Astrocyte (in vitro differentiated cells and primary cell): ENCODE measurements at regions not wholly inside any gene's neighbourhood (a gene's known extent, or its start where the extent isn't known, plus 50 kb on each side); places are given as distances from the start of the nearest gene placed in this dataset.

Experiments used
- DNase-seq: peaks from one replicate; pipeline ENCODE4 v3.0.0-alpha.2; 2010; ENCODE audit warnings: low read depth
- FAIRE-seq: peaks from 2 replicates; lab custom pipeline; 2011; peaks lifted over from hg19 to GRCh38; lab: Jason Lieb, UNC
- H2AFZ ChIP-seq: 2 replicates; pipeline ENCODE4 v1.6.0; 2012; ENCODE audit warnings: low read depth, low read length, inconsistent platforms
- H3K27ac ChIP-seq: 2 replicates; pipeline ENCODE4 v1.5.1; 2011; ENCODE audit warnings: low read depth, low read length, inconsistent platforms
- H3K27me3 ChIP-seq: 2 replicates; pipeline ENCODE4 v1.6.0; 2011; ENCODE audit warnings: low read length, inconsistent platforms; ENCODE audit not compliant: insufficient read depth
- H3K36me3 ChIP-seq: 2 replicates; pipeline ENCODE4 v1.5.1; 2011; ENCODE audit warnings: low read length, inconsistent platforms; ENCODE audit not compliant: insufficient read depth
- H3K4me1 ChIP-seq: 2 replicates; pipeline ENCODE4 v1.5.1; 2011; ENCODE audit warnings: low read length, inconsistent platforms; ENCODE audit not compliant: insufficient read depth
- H3K4me2 ChIP-seq: 2 replicates; pipeline ENCODE4 v1.6.0; 2012; ENCODE audit warnings: low read length, inconsistent platforms
- H3K4me3 ChIP-seq: 2 replicates; pipeline ENCODE4 v1.5.1; 2011; ENCODE audit warnings: low read depth, mild to moderate bottlenecking, low read length, inconsistent platforms; ENCODE audit not compliant: insufficient read depth
- H3K79me2 ChIP-seq: 2 replicates; pipeline ENCODE4 v1.6.0; 2012; ENCODE audit warnings: mild to moderate bottlenecking, low read length, inconsistent platforms; ENCODE audit not compliant: insufficient read depth
- H3K9ac ChIP-seq: 2 replicates; pipeline ENCODE4 v1.6.0; 2012; ENCODE audit warnings: mild to moderate bottlenecking, low read length, inconsistent platforms
- H3K9me3 ChIP-seq: 2 replicates; pipeline ENCODE4 v1.5.1; 2012; ENCODE audit warnings: low read depth, mild to moderate bottlenecking, low read length, inconsistent platforms; ENCODE audit not compliant: insufficient read depth
- H4K20me1 ChIP-seq: 2 replicates; pipeline ENCODE4 v1.6.0; 2012; ENCODE audit warnings: low read length, inconsistent platforms; ENCODE audit not compliant: insufficient read depth
- H3K27ac Mint-ChIP-seq: one replicate; pipeline ENCODE4 v1.8.0; 2021; ENCODE audit warnings: mild to moderate bottlenecking, mixed read lengths; ENCODE audit not compliant: unreplicated experiment
- H3K27me3 Mint-ChIP-seq: one replicate; pipeline ENCODE4 v1.8.0; 2021; ENCODE audit warnings: low read depth, mixed read lengths; ENCODE audit not compliant: unreplicated experiment
- H3K36me3 Mint-ChIP-seq: one replicate; pipeline ENCODE4 v1.8.0; 2021; ENCODE audit warnings: low read depth, mixed read lengths; ENCODE audit not compliant: unreplicated experiment
- H3K4me1 Mint-ChIP-seq: one replicate; pipeline ENCODE4 v1.8.0; 2021; ENCODE audit warnings: low read depth, mixed read lengths; ENCODE audit not compliant: unreplicated experiment
- H3K4me3 Mint-ChIP-seq: one replicate; pipeline ENCODE4 v1.8.0; 2021; ENCODE audit warnings: mild to moderate bottlenecking, moderate library complexity, mixed read lengths; ENCODE audit not compliant: unreplicated experiment
- H3K9me3 Mint-ChIP-seq: one replicate; pipeline ENCODE4 v1.8.0; 2021; ENCODE audit warnings: mild to moderate bottlenecking, mixed read lengths; ENCODE audit not compliant: unreplicated experiment
- EZH2 ChIP-seq: IDR thresholded peaks from 2 replicates; pipeline ENCODE4 v1.6.1; 2012; ENCODE audit warnings: mild to moderate bottlenecking, low read length, inconsistent platforms; ENCODE audit not compliant: insufficient read depth
- TF ChIP-seq, protein P1 (sequence below): IDR thresholded peaks from 2 replicates; pipeline ENCODE4 v1.5.1; 2011; ENCODE audit warnings: low read depth, mild to moderate bottlenecking, inconsistent platforms, low read length, moderate library complexity; ENCODE audit not compliant: insufficient read depth

DNA sequence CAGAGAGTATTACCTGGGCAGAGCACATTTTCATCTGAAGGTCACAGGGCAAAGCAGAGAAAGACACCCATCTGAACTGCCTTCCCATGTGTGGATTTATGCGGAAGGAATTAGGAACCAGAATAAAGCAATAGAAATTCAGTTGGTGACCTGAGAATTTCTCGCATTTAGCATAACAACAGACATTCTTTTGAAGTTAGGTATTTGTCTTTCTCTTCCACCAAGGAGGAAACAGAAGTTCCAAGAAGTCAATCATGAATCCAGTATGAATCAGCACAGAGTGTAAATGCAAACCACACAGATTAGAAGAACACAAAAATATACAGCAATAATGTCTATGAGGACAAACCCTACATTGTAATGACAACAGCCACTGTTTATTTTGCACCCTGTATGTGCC lies 515.2 kb upstream of the BRINP1 start:
- Mint-ChIP-seq H3K4me1 (peaks cover 5% of the 10 kb centered on the region), H3K27ac (no peak overlapping the region), H3K4me3 (no peak overlapping the region), H3K27me3 (no peaks in the 10 kb centered on the region), H3K36me3 (no peaks in the 10 kb centered on the region), H3K9me3 (peaks cover 3% of the 10 kb centered on the region)
- Histone ChIP-seq H3K9ac (no peak overlapping the region), H3K4me1 (peaks cover 3% of the 10 kb centered on the region), H3K4me2 (peak overlapping the region; percentile 48), H3K27me3 (no peaks in the 10 kb centered on the region), H3K36me3 (no peaks in the 10 kb centered on the region), H3K27ac (no peak overlapping the region), H3K79me2 (no peaks in the 10 kb centered on the region), H3K4me3 (no peak overlapping the region), H2AFZ (no peak overlapping the region), H3K9me3 (no peaks in the 10 kb centered on the region), H4K20me1 (no peaks in the 10 kb centered on the region)
- peak; percentile 87 for FAIRE-seq
- TF ChIP-seq, protein P1, sequence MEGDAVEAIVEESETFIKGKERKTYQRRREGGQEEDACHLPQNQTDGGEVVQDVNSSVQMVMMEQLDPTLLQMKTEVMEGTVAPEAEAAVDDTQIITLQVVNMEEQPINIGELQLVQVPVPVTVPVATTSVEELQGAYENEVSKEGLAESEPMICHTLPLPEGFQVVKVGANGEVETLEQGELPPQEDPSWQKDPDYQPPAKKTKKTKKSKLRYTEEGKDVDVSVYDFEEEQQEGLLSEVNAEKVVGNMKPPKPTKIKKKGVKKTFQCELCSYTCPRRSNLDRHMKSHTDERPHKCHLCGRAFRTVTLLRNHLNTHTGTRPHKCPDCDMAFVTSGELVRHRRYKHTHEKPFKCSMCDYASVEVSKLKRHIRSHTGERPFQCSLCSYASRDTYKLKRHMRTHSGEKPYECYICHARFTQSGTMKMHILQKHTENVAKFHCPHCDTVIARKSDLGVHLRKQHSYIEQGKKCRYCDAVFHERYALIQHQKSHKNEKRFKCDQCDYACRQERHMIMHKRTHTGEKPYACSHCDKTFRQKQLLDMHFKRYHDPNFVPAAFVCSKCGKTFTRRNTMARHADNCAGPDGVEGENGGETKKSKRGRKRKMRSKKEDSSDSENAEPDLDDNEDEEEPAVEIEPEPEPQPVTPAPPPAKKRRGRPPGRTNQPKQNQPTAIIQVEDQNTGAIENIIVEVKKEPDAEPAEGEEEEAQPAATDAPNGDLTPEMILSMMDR = no peak
- TF ChIP-seq EZH2 = no peak
- DNase-seq = peak; percentile 53

DNA sequence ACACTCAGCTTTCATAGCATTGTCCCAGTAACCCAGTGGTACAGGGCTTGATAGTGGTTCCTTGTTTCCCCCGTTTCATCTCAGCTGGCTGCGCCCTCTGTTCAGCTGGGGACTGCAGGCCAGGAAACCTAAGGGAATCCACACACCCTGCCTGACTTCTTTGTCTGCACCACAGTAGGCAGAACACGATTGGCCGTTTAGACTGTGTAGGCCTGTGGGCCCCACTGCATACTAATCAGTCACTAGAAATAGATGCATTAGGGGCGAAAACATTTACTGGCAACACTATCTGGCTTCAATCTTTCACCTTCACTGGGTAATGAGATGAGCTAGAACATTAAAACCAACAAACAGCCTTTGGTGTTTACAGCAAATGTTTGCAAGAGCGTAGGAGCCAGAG lies 512.7 kb upstream of the BRINP1 start:
- no peaks in the 10 kb centered on the region for H3K36me3 ChIP-seq
- no peak overlapping the region for H3K4me3 Mint-ChIP-seq

DNA sequence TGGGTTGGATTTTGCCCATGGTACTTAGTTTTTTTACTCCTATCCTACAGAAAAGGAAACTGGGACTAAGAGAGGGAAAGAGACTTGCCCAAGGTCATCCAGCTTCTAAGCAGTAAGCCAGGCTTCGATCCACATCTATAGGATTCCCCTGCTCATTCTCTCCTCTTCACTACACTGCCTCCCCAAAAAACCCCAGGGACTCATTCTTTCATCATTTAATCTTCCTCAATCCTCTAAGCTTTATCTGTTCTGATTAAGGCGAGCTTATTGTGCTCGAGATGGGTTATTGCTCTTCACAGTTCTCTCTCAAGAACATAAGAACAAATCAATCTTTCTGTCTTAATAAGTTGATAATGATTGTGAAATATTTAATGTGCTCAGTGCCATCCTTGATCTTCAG lies 511.1 kb upstream of the BRINP1 start:
- H3K27me3 ChIP-seq = no peaks in the 10 kb centered on the region
- no peak for DNase-seq
- H3K36me3 Mint-ChIP-seq = no peaks in the 10 kb centered on the region
- H3K27ac ChIP-seq = no peak overlapping the region
- TF ChIP-seq, protein P1 = no peak
- TF ChIP-seq EZH2 = no peak
- H3K4me3 Mint-ChIP-seq = no peak overlapping the region
- peaks cover 3% of the 10 kb centered on the region for H3K4me1 ChIP-seq
- H2AFZ ChIP-seq = no peak overlapping the region
- FAIRE-seq = no peak
- H3K9me3 ChIP-seq = no peaks in the 10 kb centered on the region
- H3K36me3 ChIP-seq = no peaks in the 10 kb centered on the region
- peaks cover 5% of the 10 kb centered on the region for H3K4me1 Mint-ChIP-seq
- H3K9me3 Mint-ChIP-seq = peaks cover 5% of the 10 kb centered on the region
- no peak overlapping the region for H3K4me2 ChIP-seq
- H3K9ac ChIP-seq = no peak overlapping the region
- no peak overlapping the region for H3K27ac Mint-ChIP-seq
- H3K79me2 ChIP-seq = no peaks in the 10 kb centered on the region
- no peaks in the 10 kb centered on the region for H3K27me3 Mint-ChIP-seq
- no peak overlapping the region for H3K4me3 ChIP-seq
- no peaks in the 10 kb centered on the region for H4K20me1 ChIP-seq

More for the DNA sequence above, 512.7 kb upstream of the BRINP1 start:
- Mint-ChIP-seq H3K9me3 (peaks cover 3% of the 10 kb centered on the region), H3K27ac (no peak overlapping the region), H3K27me3 (no peaks in the 10 kb centered on the region), H3K36me3 (no peaks in the 10 kb centered on the region), H3K4me1 (peaks cover 5% of the 10 kb centered on the region)
- Histone ChIP-seq H3K4me1 (peaks cover 3% of the 10 kb centered on the region), H4K20me1 (no peaks in the 10 kb centered on the region), H3K4me2 (no peak overlapping the region), H3K27me3 (no peaks in the 10 kb centered on the region), H3K27ac (no peak overlapping the region), H3K9ac (no peak overlapping the region), H3K79me2 (no peaks in the 10 kb centered on the region), H2AFZ (no peak overlapping the region), H3K4me3 (no peak overlapping the region), H3K9me3 (no peaks in the 10 kb centered on the region)
- no peak for FAIRE-seq
- no peak for DNase-seq
- TF ChIP-seq, protein P1 = no peak
- TF ChIP-seq EZH2 = no peak
